Stimulated activated CD8-positive, alpha-beta memory T cell treated with anti-CD3 and anti-CD28 coated beads, Interleukin-15, amount 100 ng/mL, for 48 hours (primary cell): ENCODE measurements at regions not wholly inside any gene's neighbourhood (a gene's known extent, or its start where the extent isn't known, plus 50 kb on each side); places are given as distances from the start of the nearest gene placed in this dataset.

Source experiments
- DNase-seq, 2 donors: peaks; one replicate each; pipeline ENCODE4 v3.0.0-alpha.2; 2020; ENCODE audit warnings: low read depth in 2 of 2

DNA sequence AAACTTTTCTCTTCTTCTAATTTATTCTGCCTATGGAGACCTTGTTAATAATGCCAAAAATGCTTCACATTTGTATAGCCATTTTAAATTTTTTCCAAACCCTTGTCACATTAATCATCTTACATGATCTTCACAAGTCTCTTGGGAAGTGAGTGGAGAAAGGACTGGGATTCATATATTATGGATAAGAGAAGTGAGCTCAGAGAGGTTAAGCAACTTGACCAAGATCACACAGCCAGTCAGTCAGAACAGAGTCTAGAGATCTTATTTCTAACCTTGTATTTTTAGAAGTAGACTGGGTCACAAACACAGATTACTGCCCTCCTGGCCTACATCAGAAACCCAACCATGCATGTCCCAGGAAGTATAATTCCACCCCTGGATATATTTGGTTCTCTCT lies 218.0 kb upstream of the ADRA1B start:
- no peak for DNase-seq

DNA sequence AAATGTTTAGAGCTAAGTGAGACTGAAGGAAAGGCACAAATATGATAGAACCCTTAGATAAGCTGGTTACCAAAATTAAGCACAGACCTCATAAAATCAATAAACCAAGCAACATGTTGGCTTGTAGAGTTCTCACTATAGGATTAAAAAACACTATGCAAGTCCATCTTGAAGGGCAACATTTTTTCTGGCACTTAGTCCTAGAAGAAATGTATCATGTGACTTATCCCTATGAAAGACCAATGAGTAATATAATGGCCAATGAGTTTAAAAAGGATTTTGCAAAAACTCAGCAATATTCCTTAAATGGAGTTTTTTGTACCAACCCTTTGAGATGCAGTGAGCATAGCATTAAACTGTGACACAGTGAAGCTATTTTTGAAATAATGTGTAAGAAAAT lies 216.3 kb upstream of the ADRA1B start:
- DNase-seq = no peak

- DNase-seq = no peak
Observed at GRCh38 chr5:159702301-159702700, 214.0 kb upstream of the ADRA1B start.

- DNase-seq = no peak
Observed at GRCh38 chr5:159702826-159703225, 213.5 kb upstream of the ADRA1B start.

DNA sequence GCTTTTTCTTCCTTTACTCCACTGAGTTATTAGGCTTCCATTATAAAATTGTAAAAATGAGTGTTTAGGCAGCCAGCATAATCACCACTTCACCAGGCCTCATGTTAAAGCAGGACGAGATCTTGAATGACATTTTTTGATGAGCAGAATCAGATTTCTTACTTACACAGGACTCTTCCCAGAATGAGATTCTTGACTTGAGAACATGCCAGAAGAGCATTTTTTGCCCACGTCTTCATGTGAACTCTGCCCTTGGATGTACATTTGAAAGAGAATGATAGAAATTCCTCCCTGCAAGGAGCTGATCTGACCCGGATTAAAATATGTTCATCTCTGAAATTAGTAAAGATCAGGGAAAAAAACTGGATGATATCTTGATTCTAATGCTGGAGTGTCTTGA lies 212.1 kb upstream of the ADRA1B start:
- DNase-seq = no peak

DNA sequence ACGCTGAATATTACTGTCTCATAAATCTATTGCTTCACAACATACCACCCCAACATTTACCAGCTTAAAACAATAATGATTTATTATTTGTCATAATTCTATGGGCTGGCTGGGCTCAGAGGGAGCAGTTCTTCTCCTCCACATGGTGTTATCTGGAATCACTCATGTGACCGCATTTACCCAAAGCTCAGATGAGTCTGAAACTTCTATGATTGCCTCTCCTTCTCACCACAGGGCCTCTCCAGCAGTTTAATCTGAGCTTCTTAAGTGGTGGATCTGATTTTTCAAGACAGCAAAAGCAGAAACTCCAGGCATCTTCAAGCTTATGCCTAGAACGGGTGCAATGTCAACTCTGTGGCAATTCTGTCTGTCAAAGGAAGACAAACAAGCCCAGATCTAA lies 210.3 kb upstream of the ADRA1B start:
- DNase-seq = no peak

DNA sequence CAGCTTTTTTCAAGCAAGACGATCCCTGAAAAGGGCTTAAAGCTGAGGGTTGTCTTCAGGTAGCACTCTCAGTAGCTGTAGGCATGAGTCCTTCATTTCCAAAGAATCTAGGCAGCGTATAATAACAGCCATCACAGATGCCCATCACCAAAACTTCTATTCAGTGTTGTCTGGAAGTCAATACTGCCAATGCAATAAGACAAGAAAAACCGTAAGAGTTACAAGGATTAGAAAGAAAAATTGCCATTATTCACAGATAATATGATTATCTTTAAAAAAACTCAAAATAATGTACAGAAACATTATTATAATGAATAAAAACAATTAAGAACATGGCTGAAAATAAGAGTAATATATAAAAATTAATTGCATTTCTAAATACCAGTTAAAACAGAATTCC lies 208.2 kb upstream of the ADRA1B start:
- DNase-seq = no peak

DNA sequence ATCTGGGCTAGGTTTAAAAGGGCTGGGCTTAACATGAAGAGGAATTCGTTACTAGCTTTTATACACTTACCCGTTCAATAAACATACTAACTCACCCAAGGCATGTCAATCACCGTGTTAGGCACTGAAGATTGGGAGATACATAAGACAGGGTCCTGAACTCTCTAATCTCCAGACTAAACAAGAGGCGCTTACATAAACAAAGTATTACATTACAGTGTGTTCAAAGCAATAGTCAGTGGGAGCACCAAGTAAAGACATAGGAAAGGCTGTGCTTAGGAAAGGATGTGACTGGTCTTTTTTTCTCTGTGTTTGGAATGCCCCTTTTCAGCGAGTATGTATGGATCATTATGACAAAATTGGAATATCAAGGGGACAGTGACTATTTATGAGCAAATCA lies 203.6 kb upstream of the ADRA1B start:
- DNase-seq = no peak

DNA sequence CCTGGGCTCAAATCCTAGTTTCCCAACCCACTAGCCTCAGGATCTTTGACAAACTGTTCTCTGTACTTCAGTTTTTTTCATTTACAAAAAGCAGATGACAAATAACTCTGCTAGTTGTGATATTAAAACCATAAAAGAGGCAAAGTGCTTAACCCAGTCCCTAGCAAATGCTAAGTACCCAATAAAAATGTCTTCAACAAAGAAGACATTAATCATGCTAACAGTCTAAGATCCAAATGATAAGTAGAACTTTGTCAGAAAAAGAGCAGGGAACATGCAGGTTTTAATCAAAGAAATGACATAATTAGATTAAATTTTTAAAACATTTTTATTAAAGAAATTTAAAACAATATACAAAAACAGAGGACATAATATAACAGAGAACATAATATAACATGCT lies 203.0 kb upstream of the ADRA1B start:
- DNase-seq = no peak

- DNase-seq = no peak
Observed at GRCh38 chr5:159713773-159714172, 202.5 kb upstream of the ADRA1B start.

GRCh38 chr5:159725475-159725874 lies 190.8 kb upstream of the ADRA1B start:
- DNase-seq = no peak

DNA sequence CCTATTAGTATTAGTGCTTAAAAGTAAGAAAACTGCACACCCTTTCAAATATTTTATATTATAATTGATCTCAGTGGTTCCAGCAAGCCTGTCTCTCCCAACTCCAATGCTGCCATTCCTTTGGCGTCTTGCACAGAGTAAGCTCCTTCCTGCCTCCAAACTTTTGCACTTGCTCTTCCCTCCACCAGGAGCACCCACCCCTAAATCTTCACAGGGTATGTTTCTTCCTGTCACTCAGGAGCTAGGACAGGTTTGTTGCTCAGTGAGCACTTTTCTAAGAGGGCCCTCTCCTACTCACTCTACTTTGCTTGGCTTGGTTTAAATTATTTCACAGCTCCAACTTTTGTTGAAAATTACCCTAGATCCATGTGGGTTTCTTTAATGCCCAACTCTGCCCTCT lies 189.1 kb upstream of the ADRA1B start:
- no peak for DNase-seq

- no peak for DNase-seq
Observed at GRCh38 chr5:159730285-159730684, 186.0 kb upstream of the ADRA1B start.

DNA sequence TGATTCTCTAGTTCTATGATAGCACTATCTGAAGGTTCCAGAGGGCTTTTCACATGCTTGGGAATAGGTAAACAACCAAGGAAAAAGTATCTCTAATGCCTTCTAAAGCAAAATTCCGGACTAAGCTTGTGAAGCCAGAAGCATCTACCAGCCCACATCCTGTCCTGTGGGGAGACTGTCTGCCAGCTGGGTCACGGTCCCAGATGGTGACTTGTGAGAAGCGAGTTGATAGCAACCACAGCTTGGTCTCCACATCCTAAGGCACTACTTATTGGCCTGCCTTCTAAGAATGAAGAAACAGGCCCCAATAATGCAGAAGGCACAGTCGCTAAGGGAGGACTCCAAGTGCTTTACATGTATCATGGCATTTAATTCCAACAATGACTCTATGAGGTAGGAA lies 184.1 kb upstream of the ADRA1B start:
- no peak for DNase-seq

- no peak for DNase-seq
Observed at GRCh38 chr5:159734366-159734765, 181.9 kb upstream of the ADRA1B start.

GRCh38 chr5:159735036-159735435 lies 181.2 kb upstream of the ADRA1B start:
- no peak for DNase-seq

- DNase-seq = no peak
Observed at GRCh38 chr5:159735749-159736660, 180.3 kb upstream of the ADRA1B start.

DNA sequence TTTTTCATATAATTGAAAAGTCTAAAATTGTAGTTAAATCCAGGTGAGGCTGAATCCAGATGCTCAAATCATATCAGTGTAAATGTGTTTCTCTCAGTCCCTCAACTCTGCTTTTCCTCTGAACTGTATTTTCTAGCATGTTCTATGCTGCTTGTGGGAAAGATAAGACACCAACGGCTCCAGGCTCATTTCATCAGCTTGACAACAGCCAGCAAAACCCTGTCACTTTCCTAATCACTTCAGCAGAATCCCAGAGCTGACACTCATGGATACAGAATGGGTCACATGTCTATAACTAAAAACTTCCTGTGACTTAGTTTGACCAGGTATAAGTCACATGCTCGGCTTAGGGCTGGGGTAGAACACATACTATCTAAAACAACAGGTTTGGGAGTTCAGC lies 179.4 kb upstream of the ADRA1B start:
- no peak for DNase-seq

- DNase-seq = no peak
Observed at GRCh38 chr5:159737263-159737662, 179.0 kb upstream of the ADRA1B start.

DNA sequence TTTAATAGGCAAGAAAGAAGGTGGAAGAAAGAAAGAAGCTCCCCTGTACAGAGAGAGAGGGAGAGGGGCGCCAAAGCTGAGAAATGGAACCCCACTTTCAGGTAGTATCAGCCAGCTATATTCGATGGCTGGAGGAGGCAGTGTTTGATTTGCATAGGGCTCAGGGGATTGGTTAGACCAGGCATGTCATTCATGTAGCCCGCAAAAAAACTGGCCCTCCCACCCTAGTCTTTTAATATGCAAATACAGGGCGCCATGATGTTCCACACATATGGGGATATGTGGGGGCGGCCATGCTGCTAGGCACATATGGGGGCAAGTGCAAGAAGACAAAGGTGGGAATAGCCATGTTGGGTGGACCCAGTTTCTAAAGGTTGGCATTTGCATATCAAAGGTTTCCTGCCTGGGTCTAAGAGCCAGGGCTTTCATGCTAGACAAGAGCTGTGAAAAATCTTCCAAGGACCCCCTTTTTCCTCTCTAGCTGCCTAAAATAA lies 174.4 kb upstream of the ADRA1B start:
- DNase-seq = no peak

GRCh38 chr5:159743234-159743633 lies 173.0 kb upstream of the ADRA1B start:
- no peak for DNase-seq

DNA sequence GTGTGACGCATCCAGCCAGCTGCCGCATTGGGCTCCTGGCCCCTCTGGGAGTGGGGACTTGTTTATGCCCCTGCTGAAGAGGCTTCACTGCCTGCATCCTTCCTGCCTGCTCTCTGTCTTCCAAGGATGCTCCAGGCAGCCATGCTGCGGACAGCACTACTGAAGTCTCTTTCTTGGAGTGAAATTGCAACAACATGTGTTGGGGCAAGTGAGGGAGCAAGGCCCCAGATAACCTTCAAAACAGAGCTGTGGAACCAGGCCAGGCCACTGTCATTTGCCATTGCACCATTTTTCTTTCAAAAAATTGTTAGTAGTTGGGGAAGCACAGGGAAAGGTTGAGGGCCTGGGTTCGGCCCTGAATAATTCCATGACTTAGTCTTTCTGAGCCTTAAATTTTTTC lies 169.6 kb upstream of the ADRA1B start:
- DNase-seq = no peak

- DNase-seq = no peak
Observed at GRCh38 chr5:159749146-159749545, 167.1 kb upstream of the ADRA1B start.

DNA sequence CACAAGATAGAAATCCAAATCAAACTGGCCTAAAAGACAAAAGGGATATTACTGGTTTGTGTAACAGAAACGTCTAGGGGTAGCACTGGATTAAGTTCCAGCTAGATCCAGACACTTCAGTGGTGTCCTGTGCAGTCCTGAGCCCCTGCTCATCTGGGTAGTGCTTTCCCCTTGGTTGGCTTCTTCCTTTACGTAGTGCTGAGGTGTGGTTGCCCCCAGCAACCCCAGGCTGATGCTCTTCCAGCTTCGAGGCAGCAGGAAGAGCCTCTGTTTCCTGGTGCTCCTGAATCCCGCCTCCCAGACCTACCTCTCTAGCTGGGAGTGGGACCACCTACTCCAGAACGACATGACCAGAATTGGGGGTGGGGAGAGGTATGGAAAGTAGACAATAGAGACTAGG lies 166.1 kb upstream of the ADRA1B start:
- DNase-seq = no peak
